ENCODE measurements at regions not wholly inside any gene's neighbourhood (a gene's known extent, or its start where the extent isn't known, plus 50 kb on each side); places are given as distances from the start of the nearest gene placed in this dataset.

DNA sequence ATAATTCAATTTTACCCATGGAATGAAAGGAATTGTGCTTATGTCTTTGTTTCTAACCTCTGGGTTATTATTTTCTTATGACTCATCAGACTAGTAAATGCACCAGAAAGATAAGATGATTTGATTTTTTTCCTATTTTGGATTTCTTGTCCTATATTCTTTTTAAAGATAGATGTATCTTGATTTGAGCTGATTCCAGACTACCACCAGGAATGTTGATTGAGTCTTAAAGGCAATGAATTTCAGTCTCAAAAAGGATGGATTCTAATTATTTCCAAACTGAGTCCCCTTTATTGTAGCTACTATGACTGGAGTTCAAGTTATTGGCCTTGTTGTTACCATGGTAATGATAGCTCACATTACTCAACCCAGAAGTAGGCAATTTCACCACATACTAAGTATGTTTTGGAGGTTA is 95.8 kb upstream of the RGS4 start:
- no peak for TF ChIP-seq CTCF (IDR thresholded peaks at IDR 0.05)
- no peak for TF ChIP-seq POLR2AphosphoS5 (IDR thresholded peaks at IDR 0.05)
- TF ChIP-seq POLR2A (IDR thresholded peaks at IDR 0.05) = no peak

Measured in transverse colon (tissue), 4 donors.